HepG2 (cell line): ENCODE measurements at regions not wholly inside any gene's neighbourhood (a gene's known extent, or its start where the extent isn't known, plus 50 kb on each side); places are given as distances from the start of the nearest gene placed in this dataset.

ENCODE experiments used
- ATAC-seq: fragments of 200-7000 bp; cut with Tn5 transposase; 3 replicates; pipeline ENCODE4 v1.9.1; 2020; ENCODE audit warnings: mild to moderate bottlenecking, moderate library complexity
- BruUV-seq: library from RNA; stranded (reverse); fragments of 400-500 nt; replicated peaks from 2 replicates; lab custom pipeline; 2021; lab: Mats Ljungman, UMichigan
- CTCF ChIA-PET: fragments of 300-600 bp; formaldehyde crosslinking; extraction: SDS; loops from one replicate; lab custom pipeline; 2021; ENCODE audit warnings: low total read pairs, inconsistent platforms, low intra/inter-chr PET ratio; lab: Yijun Ruan, JAX
- POLR2A ChIA-PET: fragments of 350-600 bp; sonication (Branson Sonifier 250); formaldehyde crosslinking; loops from one replicate; lab custom pipeline; 2020; ENCODE audit warnings: antibody characterized with exemption, inconsistent platforms; lab: Yijun Ruan, JAX
- DNase-seq: peaks from one replicate; pipeline ENCODE4 v3.0.0-alpha.2; 2015; ENCODE audit warnings: low spot score
- FAIRE-seq: peaks from 3 replicates; lab custom pipeline; 2011; peaks lifted over from hg19 to GRCh38; lab: Jason Lieb, UNC
- H2AFZ ChIP-seq: one replicate; pipeline ENCODE4 v1.6.1; 2011; ENCODE audit warnings: low read length, inconsistent platforms
- H3K27ac ChIP-seq: fragments of 300-600 bp; 3 replicates; pipeline ENCODE4 v1.8.0; 2011; ENCODE audit warnings: mixed run types, mild to moderate bottlenecking, mixed read lengths, low read length, inconsistent platforms; ENCODE audit not compliant: insufficient read depth; ENCODE audit errors: extremely low read length
- H3K27me3 ChIP-seq, 2 experiments: fragments of 200-600 bp in 1 of 2; 2 replicates in 1 of 2; 3 replicates in 1 of 2; pipeline versions ENCODE4 v1.6.0 to v1.8.0; 2011; ENCODE audit warnings: low read length in 2 of 2, mild to moderate bottlenecking in 2 of 2, moderate library complexity in 2 of 2, inconsistent platforms in 1 of 2; ENCODE audit not compliant: insufficient read depth in 2 of 2, control insufficient read depth in 1 of 2
- H3K36me3 ChIP-seq, 2 experiments: fragments of 200-600 bp in 1 of 2; replicated peaks in 1 of 2; 2 replicates in 1 of 2; 3 replicates in 1 of 2; pipeline versions ENCODE4 v1.5.1 to v1.8.0; 2011; ENCODE audit warnings: low read length in 2 of 2, inconsistent platforms in 1 of 2; ENCODE audit not compliant: insufficient read depth in 2 of 2, control insufficient read depth in 1 of 2
- H3K4me1 ChIP-seq: 2 replicates; pipeline ENCODE4 v1.5.1; 2012; ENCODE audit warnings: low read length, inconsistent platforms; ENCODE audit not compliant: insufficient read depth
- H3K4me2 ChIP-seq: 2 replicates; pipeline ENCODE4 v1.6.0; 2011; ENCODE audit warnings: low read depth, low read length, inconsistent platforms
- H3K4me3 ChIP-seq, 3 experiments: fragments of 200-600 bp in 1 of 3; sonication (generic), shearing (Covaris generic) in 1 of 3; replicated peaks in 1 of 3; 2 replicates each; pipeline ENCODE4 v1.5.1; 2011 to 2016; ENCODE audit warnings: low read length in 3 of 3, inconsistent platforms in 2 of 3, low read depth in 2 of 3, mild to moderate bottlenecking in 2 of 3, control low read depth in 1 of 3, mixed read lengths in 1 of 3; ENCODE audit not compliant: insufficient read depth in 1 of 3
- H3K79me2 ChIP-seq: one replicate; pipeline ENCODE4 v1.6.1; 2011; ENCODE audit warnings: low read length, inconsistent platforms; ENCODE audit not compliant: insufficient read depth
- H3K9ac ChIP-seq: 2 replicates; pipeline ENCODE4 v1.6.0; 2011; ENCODE audit warnings: mild to moderate bottlenecking, low read depth, low read length, inconsistent platforms; ENCODE audit not compliant: insufficient read depth
- H3K9me3 ChIP-seq: 2 replicates; pipeline ENCODE4 v1.5.1; 2012; ENCODE audit warnings: mild to moderate bottlenecking, low read length
- H4K20me1 ChIP-seq: 2 replicates; pipeline ENCODE4 v1.6.0; 2011; ENCODE audit warnings: inconsistent platforms, mild to moderate bottlenecking, low read length, moderate library complexity; ENCODE audit not compliant: insufficient read depth
- AGO2 ChIP-seq: fragments of 200-400 bp; formaldehyde crosslinking; optimal IDR thresholded peaks from 2 replicates; pipeline ENCODE3; 2017; ENCODE audit warnings: mild to moderate bottlenecking, low read depth, low read length, moderate library complexity
- ARHGAP35 ChIP-seq: sonication (generic); formaldehyde crosslinking; IDR thresholded peaks from 2 replicates; pipeline ENCODE4 v1.9.0; 2022; ENCODE audit warnings: mild to moderate bottlenecking, inconsistent platforms, moderate library complexity, missing genetic modification reagents, borderline replicate concordance
- MIER3 ChIP-seq: IDR thresholded peaks from 2 replicates; pipeline ENCODE4 v1.6.1; 2016; ENCODE audit warnings: missing compliant biosample characterization, borderline replicate concordance
- MTA1 ChIP-seq: sonication (generic); formaldehyde crosslinking; IDR thresholded peaks from 2 replicates; pipeline ENCODE4 v1.4.0; 2020; ENCODE audit warnings: missing genetic modification reagents, mild to moderate bottlenecking, borderline replicate concordance
- MTA3 ChIP-seq: sonication (generic); formaldehyde crosslinking; IDR thresholded peaks from 2 replicates; pipeline ENCODE4 v1.4.0; 2020; ENCODE audit warnings: missing genetic modification reagents
- PAWR ChIP-seq: sonication (generic); formaldehyde crosslinking; IDR thresholded peaks from 2 replicates; pipeline ENCODE4 v1.4.0; 2020; ENCODE audit warnings: missing genetic modification reagents, mild to moderate bottlenecking, borderline replicate concordance
- PCBP2 ChIP-seq: fragments of 200-400 bp; formaldehyde crosslinking; optimal IDR thresholded peaks from 2 replicates; pipeline ENCODE3; 2018; ENCODE audit warnings: low read length, low read depth; ENCODE audit not compliant: poor library complexity, severe bottlenecking
- SAP130 ChIP-seq: IDR thresholded peaks from 2 replicates; pipeline ENCODE4 v1.6.1; 2016; ENCODE audit warnings: low read depth
- ZBTB42 ChIP-seq: sonication (generic); formaldehyde crosslinking; IDR thresholded peaks from 2 replicates; pipeline ENCODE4 v1.5.0; 2020; ENCODE audit warnings: mild to moderate bottlenecking, missing genetic modification reagents
- ZNF282 ChIP-seq: fragments of 450-650 bp; IDR thresholded peaks from 2 replicates; pipeline ENCODE4 v1.6.1; 2018; ENCODE audit not compliant: partially characterized antibody
- ZNF296 ChIP-seq: sonication (generic); formaldehyde crosslinking; conservative IDR thresholded peaks from 2 replicates; pipeline ENCODE4 v1.5.0; 2020; ENCODE audit warnings: mild to moderate bottlenecking, missing genetic modification reagents
- ZNF7 ChIP-seq: IDR thresholded peaks from 2 replicates; pipeline ENCODE4 v1.6.1; 2016; ENCODE audit warnings: missing biosample characterization, missing genetic modification reagents
- ZNF747 ChIP-seq: sonication (generic); formaldehyde crosslinking; IDR thresholded peaks from 2 replicates; pipeline ENCODE4 v1.8.1; 2023; ENCODE audit warnings: missing genetic modification reagents, mild to moderate bottlenecking, borderline replicate concordance
- WGBS: methylation state at CpG from one replicate; pipeline ENCODE4 v1.1.6; 2017; ENCODE audit warnings: low lambda C conversion rate; 5-methylcytosine and 5-hydroxymethylcytosine counted together
- in situ Hi-C: cut with HindIII; loops from 2 replicates; pipeline ENCODE4 v1.10.0; 2017; ENCODE audit warnings: low pct_unique_long_range_greater_than_20kb; ENCODE audit not compliant: extremely low pct_ligation_motif_present
- intact Hi-C: fragments of 100-400 bp; cut with micrococcal nuclease; formaldehyde crosslinking; loops from one replicate; pipeline ENCODE4 v1.10.0; 2022; ENCODE audit not compliant: unreplicated experiment
- TF ChIP-seq, protein P1 (sequence below): sonication (generic); formaldehyde crosslinking; IDR thresholded peaks from 2 replicates; pipeline ENCODE4 v1.5.0; 2020; ENCODE audit warnings: missing genetic modification reagents
- TF ChIP-seq, protein P2 (sequence below): sonication (generic); formaldehyde crosslinking; IDR thresholded peaks from 2 replicates; pipeline ENCODE4 v1.4.0; 2020; ENCODE audit warnings: missing genetic modification reagents
- TF ChIP-seq, protein P3 (sequence below): IDR thresholded peaks from 2 replicates; pipeline ENCODE4 v1.6.1; 2016; ENCODE audit warnings: missing compliant biosample characterization, missing genetic modification reagents, borderline replicate concordance
- TF ChIP-seq, protein P4 (sequence below): sonication (generic); formaldehyde crosslinking; IDR thresholded peaks from 2 replicates; pipeline ENCODE4 v1.8.0; 2022; ENCODE audit warnings: mild to moderate bottlenecking, missing genetic modification reagents, moderate library complexity
- TF ChIP-seq, protein P5 (sequence below): sonication (generic); formaldehyde crosslinking; IDR thresholded peaks from 2 replicates; pipeline ENCODE4 v1.5.0; 2020; ENCODE audit warnings: missing genetic modification reagents, mild to moderate bottlenecking, borderline replicate concordance
- TF ChIP-seq, protein P6 (sequence below): sonication (generic); formaldehyde crosslinking; IDR thresholded peaks from 2 replicates; pipeline ENCODE4 v1.4.0; 2020; ENCODE audit warnings: mild to moderate bottlenecking, missing genetic modification reagents

DNA sequence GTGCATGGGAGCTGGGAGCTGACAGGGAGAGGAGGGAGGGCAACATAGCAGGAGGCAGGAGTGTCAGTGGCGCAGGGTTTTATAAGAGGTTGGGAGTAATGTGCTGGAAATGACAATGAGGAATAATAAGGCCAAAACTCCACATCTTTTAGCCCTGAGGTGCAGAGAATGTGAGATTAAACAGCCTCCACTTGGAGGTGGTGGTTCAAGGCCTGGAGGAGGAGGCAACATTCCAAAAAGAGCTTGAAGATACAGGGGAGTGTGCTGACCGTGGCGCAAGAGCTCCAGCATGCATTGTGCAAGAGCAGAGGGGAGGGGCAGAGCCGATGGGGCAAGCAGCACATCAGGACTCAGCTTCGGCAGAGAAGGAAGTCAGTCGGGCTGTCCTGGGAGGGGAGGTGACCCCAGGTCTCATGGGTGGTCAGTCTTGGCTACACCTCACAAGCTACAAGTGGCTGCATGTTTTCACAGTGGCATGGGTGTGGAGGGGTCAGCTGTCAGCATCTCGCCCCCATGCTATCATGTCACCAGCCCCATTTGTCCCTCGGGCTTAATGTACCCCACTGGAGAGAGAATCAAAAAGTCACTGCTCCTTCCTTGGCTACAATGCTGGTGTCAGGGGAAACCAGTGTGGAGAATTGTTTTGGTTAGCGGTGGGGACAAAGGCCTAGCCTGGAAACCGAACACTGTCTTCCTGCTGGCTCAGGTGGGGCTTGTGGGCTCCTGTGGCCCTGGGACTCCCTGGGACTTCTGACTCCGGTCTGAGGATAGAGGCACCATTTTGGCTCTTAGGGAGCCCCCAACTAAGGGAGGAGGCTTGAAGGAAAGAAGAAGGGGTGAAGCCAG is 208.0 kb downstream of the ZFP36L2 start:
- DNase-seq = peak; percentile 90
- no TSS peak for BruUV-seq
- Histone ChIP-seq H4K20me1 (no peaks in the 10 kb centered on the region), H3K4me2 (peak overlapping the region; percentile 67), H3K4me3 (peak overlapping the region in 1 of 3 experiments; percentile 36; a peak in 2 of 6 replicates), H2AFZ (peak overlapping the region; percentile 44), H3K9me3 (peaks cover 15% of the 10 kb centered on the region), H3K36me3 (no peaks in the 10 kb centered on the region), H3K27me3 (no peaks in the 10 kb centered on the region), H3K9ac (no peak overlapping the region), H3K27ac (peak overlapping the region; percentile 51), H3K4me1 (peaks cover 61% of the 10 kb centered on the region), H3K79me2 (no peaks in the 10 kb centered on the region)
- peak; percentile 90 for FAIRE-seq
- POLR2A ChIA-PET = interaction anchor here (0.9 to 24.4 kb wide), 11 partner anchors 11 to 209 kb away, joined by 3 to 555 read pairs (median 6); partner anchors contain the start of gene ZFP36L2
- intact Hi-C loops (loop anchor here (1.0 kb wide), 2 partner anchors 13 to 39 kb away; no protein-coding TSS in a partner anchor), in situ Hi-C loops (no loop called here)
- CTCF ChIA-PET = interaction anchor here (1.0 kb wide), 1 partner anchor 43 kb away, joined by 4 read pairs; no protein-coding TSS in a partner anchor
- peak; percentile 94 for ATAC-seq
- WGBS = 42% methylated on average over 11 of the region's 11 CpGs
- TF ChIP-seq, protein P1, sequence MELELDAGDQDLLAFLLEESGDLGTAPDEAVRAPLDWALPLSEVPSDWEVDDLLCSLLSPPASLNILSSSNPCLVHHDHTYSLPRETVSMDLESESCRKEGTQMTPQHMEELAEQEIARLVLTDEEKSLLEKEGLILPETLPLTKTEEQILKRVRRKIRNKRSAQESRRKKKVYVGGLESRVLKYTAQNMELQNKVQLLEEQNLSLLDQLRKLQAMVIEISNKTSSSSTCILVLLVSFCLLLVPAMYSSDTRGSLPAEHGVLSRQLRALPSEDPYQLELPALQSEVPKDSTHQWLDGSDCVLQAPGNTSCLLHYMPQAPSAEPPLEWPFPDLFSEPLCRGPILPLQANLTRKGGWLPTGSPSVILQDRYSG = no peak
- TF ChIP-seq PCBP2 (no peak), ZNF747 (no peak), ARHGAP35 (no peak), AGO2 (no peak), ZNF296 (no peak), MTA1 (CRISPR knock-in tag) (peak; percentile 100), MTA3 (CRISPR knock-in tag) (no peak), ZBTB42 (CRISPR knock-in tag) (no peak), PAWR (CRISPR knock-in tag) (0 out of 2 replicates have a peak, but pooled peaks have one; percentile 47), MIER3 (CRISPR knock-in tag) (peak; percentile 93; the same call in 1 of the 2 replicates), ZNF7 (CRISPR knock-in tag) (no peak), ZNF282 (no peak), SAP130 (CRISPR knock-in tag) (peak; percentile 79)
- TF ChIP-seq, protein P2, sequence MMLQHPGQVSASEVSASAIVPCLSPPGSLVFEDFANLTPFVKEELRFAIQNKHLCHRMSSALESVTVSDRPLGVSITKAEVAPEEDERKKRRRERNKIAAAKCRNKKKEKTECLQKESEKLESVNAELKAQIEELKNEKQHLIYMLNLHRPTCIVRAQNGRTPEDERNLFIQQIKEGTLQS (CRISPR knock-in tag) = peak; percentile 65
- TF ChIP-seq, protein P3, sequence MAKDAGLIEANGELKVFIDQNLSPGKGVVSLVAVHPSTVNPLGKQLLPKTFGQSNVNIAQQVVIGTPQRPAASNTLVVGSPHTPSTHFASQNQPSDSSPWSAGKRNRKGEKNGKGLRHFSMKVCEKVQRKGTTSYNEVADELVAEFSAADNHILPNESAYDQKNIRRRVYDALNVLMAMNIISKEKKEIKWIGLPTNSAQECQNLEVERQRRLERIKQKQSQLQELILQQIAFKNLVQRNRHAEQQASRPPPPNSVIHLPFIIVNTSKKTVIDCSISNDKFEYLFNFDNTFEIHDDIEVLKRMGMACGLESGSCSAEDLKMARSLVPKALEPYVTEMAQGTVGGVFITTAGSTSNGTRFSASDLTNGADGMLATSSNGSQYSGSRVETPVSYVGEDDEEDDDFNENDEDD = peak; percentile 62; the same call in 1 of the 2 replicates
- TF ChIP-seq, protein P4, sequence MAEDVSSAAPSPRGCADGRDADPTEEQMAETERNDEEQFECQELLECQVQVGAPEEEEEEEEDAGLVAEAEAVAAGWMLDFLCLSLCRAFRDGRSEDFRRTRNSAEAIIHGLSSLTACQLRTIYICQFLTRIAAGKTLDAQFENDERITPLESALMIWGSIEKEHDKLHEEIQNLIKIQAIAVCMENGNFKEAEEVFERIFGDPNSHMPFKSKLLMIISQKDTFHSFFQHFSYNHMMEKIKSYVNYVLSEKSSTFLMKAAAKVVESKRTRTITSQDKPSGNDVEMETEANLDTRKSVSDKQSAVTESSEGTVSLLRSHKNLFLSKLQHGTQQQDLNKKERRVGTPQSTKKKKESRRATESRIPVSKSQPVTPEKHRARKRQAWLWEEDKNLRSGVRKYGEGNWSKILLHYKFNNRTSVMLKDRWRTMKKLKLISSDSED = no peak
- TF ChIP-seq, protein P5, sequence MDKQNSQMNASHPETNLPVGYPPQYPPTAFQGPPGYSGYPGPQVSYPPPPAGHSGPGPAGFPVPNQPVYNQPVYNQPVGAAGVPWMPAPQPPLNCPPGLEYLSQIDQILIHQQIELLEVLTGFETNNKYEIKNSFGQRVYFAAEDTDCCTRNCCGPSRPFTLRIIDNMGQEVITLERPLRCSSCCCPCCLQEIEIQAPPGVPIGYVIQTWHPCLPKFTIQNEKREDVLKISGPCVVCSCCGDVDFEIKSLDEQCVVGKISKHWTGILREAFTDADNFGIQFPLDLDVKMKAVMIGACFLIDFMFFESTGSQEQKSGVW (CRISPR knock-in tag) = no peak
- TF ChIP-seq, protein P6, sequence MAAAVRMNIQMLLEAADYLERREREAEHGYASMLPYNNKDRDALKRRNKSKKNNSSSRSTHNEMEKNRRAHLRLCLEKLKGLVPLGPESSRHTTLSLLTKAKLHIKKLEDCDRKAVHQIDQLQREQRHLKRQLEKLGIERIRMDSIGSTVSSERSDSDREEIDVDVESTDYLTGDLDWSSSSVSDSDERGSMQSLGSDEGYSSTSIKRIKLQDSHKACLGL = no peak
